A673 (cell line): ENCODE measurements at regions not wholly inside any gene's neighbourhood (a gene's known extent, or its start where the extent isn't known, plus 50 kb on each side); places are given as distances from the start of the nearest gene placed in this dataset.

ENCODE experiments used
- BruUV-seq: library from RNA; stranded (reverse); fragments of 400-500 nt; replicated peaks from 2 replicates; lab custom pipeline; 2021; lab: Mats Ljungman, UMichigan
- CTCF ChIA-PET: fragments of 300-600 bp; sonication (Branson Sonifier 250); formaldehyde crosslinking; loops from one replicate; lab custom pipeline; 2022; ENCODE audit warnings: antibody characterized with exemption; lab: Charles Lee
- POLR2A ChIA-PET: fragments of 300-600 bp; sonication (Branson Sonifier 250); formaldehyde crosslinking; loops from one replicate; lab custom pipeline; 2022; ENCODE audit warnings: antibody characterized with exemption; ENCODE audit not compliant: low non-redundant PET; lab: Charles Lee
- DNase-seq: peaks from one replicate; pipeline ENCODE4 v3.0.0-alpha.2; 2015; ENCODE audit warnings: low spot score
- H3K27ac ChIP-seq: fragments of 200-600 bp; sonication (generic); 2 replicates; pipeline ENCODE4 v1.5.1; 2016; ENCODE audit warnings: mixed run types, low read depth, mild to moderate bottlenecking, mixed read lengths, antibody characterized with exemption, low read length; ENCODE audit not compliant: poor library complexity, severe bottlenecking
- H3K27me3 ChIP-seq: fragments of 200-600 bp; sonication (generic); replicated peaks from 2 replicates; pipeline ENCODE4 v1.6.1; 2017; ENCODE audit warnings: mixed run types, low read depth, mild to moderate bottlenecking, mixed read lengths, antibody characterized with exemption, low read length; ENCODE audit not compliant: insufficient read depth, poor library complexity
- H3K36me3 ChIP-seq: fragments of 200-600 bp; sonication (generic); 2 replicates; pipeline ENCODE4 v1.6.1; 2016; ENCODE audit warnings: mixed run types, mild to moderate bottlenecking, mixed read lengths, antibody characterized with exemption, low read length; ENCODE audit not compliant: insufficient read depth, poor library complexity, severe bottlenecking
- H3K4me1 ChIP-seq: fragments of 200-600 bp; sonication (generic); 2 replicates; pipeline ENCODE4 v1.6.1; 2017; ENCODE audit warnings: mixed run types, mild to moderate bottlenecking, mixed read lengths, antibody characterized with exemption, low read length; ENCODE audit not compliant: insufficient read depth, poor library complexity, severe bottlenecking
- H3K4me3 ChIP-seq: fragments of 200-600 bp; sonication (generic); 2 replicates; pipeline ENCODE4 v1.5.1; 2016; ENCODE audit warnings: low read depth, mixed run types, mild to moderate bottlenecking, mixed read lengths, low read length; ENCODE audit not compliant: poor library complexity, severe bottlenecking
- H3K9me3 ChIP-seq: fragments of 200-600 bp; sonication (generic); 2 replicates; pipeline ENCODE4 v1.6.1; 2016; ENCODE audit warnings: mixed run types, low read depth, mild to moderate bottlenecking, mixed read lengths, antibody characterized with exemption, low read length; ENCODE audit not compliant: poor library complexity, severe bottlenecking
- EZH2 ChIP-seq: fragments of 200-600 bp; sonication (generic); IDR thresholded peaks from 2 replicates; pipeline ENCODE4 v1.6.1; 2017; ENCODE audit warnings: borderline replicate concordance, low read depth, mild to moderate bottlenecking, mixed read lengths, antibody characterized with exemption, low read length; ENCODE audit not compliant: poor library complexity, severe bottlenecking
- intact Hi-C: fragments of 100-400 bp; cut with micrococcal nuclease; formaldehyde crosslinking; loops from one replicate; pipeline ENCODE4 v1.10.0; 2022; ENCODE audit not compliant: unreplicated experiment
- TF ChIP-seq, protein P1 (sequence below): fragments of 300-800, 200-600 bp; sonication (generic); conservative IDR thresholded peaks from 2 replicates; pipeline ENCODE4 v1.5.1; 2017; ENCODE audit warnings: low read depth, mild to moderate bottlenecking, antibody characterized with exemption, low read length, moderate library complexity, mixed read lengths

- DNase-seq: no peak
- Histone ChIP-seq H3K4me1 (no peaks in the 10 kb centered on the region), H3K36me3 (no peaks in the 10 kb centered on the region), H3K27me3 (no peaks in the 10 kb centered on the region), H3K27ac (no peak overlapping the region), H3K9me3 (peaks cover 4% of the 10 kb centered on the region), H3K4me3 (no peak overlapping the region)
- TF ChIP-seq, protein P1, sequence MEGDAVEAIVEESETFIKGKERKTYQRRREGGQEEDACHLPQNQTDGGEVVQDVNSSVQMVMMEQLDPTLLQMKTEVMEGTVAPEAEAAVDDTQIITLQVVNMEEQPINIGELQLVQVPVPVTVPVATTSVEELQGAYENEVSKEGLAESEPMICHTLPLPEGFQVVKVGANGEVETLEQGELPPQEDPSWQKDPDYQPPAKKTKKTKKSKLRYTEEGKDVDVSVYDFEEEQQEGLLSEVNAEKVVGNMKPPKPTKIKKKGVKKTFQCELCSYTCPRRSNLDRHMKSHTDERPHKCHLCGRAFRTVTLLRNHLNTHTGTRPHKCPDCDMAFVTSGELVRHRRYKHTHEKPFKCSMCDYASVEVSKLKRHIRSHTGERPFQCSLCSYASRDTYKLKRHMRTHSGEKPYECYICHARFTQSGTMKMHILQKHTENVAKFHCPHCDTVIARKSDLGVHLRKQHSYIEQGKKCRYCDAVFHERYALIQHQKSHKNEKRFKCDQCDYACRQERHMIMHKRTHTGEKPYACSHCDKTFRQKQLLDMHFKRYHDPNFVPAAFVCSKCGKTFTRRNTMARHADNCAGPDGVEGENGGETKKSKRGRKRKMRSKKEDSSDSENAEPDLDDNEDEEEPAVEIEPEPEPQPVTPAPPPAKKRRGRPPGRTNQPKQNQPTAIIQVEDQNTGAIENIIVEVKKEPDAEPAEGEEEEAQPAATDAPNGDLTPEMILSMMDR: no peak
- no peak for TF ChIP-seq EZH2
- intact Hi-C loops: no loop called here
- no TSS peak for BruUV-seq
- CTCF ChIA-PET: no interaction called here
- POLR2A ChIA-PET: no interaction called here
Observed at GRCh38 chr16:65422934-65423333, 301.1 kb upstream of the CDH11 start.

- H3K9me3 ChIP-seq: peaks cover 4% of the 10 kb centered on the region
- no peak for DNase-seq
- ChIA-PET POLR2A (no interaction called here), CTCF (no interaction called here)
- TF ChIP-seq, protein P1: no peak
- TF ChIP-seq EZH2: no peak
- no peaks in the 10 kb centered on the region for H3K27me3 ChIP-seq
- no peak overlapping the region for H3K27ac ChIP-seq
- no peak overlapping the region for H3K4me3 ChIP-seq
- no peaks in the 10 kb centered on the region for H3K36me3 ChIP-seq
- BruUV-seq: no TSS peak
- no peaks in the 10 kb centered on the region for H3K4me1 ChIP-seq
- intact Hi-C loops: no loop called here
Observed at GRCh38 chr16:65421596-65421995, 299.7 kb upstream of the CDH11 start.

- TF ChIP-seq, protein P1: no peak
- no peak for TF ChIP-seq EZH2
- peaks cover 4% of the 10 kb centered on the region for H3K9me3 ChIP-seq
- no peak for DNase-seq
- no peaks in the 10 kb centered on the region for H3K36me3 ChIP-seq
- BruUV-seq: no TSS peak
- H3K4me1 ChIP-seq: no peaks in the 10 kb centered on the region
- POLR2A ChIA-PET: no interaction called here
- no peak overlapping the region for H3K27ac ChIP-seq
- intact Hi-C loops: no loop called here
- H3K27me3 ChIP-seq: no peaks in the 10 kb centered on the region
- H3K4me3 ChIP-seq: no peak overlapping the region
- CTCF ChIA-PET: no interaction called here
Observed at GRCh38 chr16:65418435-65418834, 296.6 kb upstream of the CDH11 start.
